ENCODE measurements at regions not wholly inside any gene's neighbourhood (a gene's known extent, or its start where the extent isn't known, plus 50 kb on each side); places are given as distances from the start of the nearest gene placed in this dataset.

GRCh38 chr6:105991561-105992314, 94.4 kb upstream of the PRDM1 start:
- no peak for TF ChIP-seq CTCF (IDR thresholded peaks at IDR 0.05; ENCODE audit: insufficient read depth, low read depth, low read length)
- no peak for TF ChIP-seq EZH2 (IDR thresholded peaks at IDR 0.05; ENCODE audit: insufficient read depth, low read length)
